Transverse colon (tissue), 4 donors: ENCODE measurements at regions not wholly inside any gene's neighbourhood (a gene's known extent, or its start where the extent isn't known, plus 50 kb on each side); places are given as distances from the start of the nearest gene placed in this dataset.
"Not testable (repeated sequence)": the region's sequence is repeated elsewhere in the genome, so short reads cannot be mapped to it uniquely, and the experiment has no call there.

Source experiments
- DNase-seq: peaks from one replicate; pipeline ENCODE4 v3.0.0-alpha.2; 2019
- H3K27ac ChIP-seq, 4 donors: fragments of 200-600 bp; sonication (generic); 2 replicates each; pipeline ENCODE4 v1.5.1; 2016 to 2018; ENCODE audit warnings: inconsistent platforms in 4 of 4
- H3K27me3 ChIP-seq: fragments of 200-600 bp; sonication (generic); 2 replicates; pipeline ENCODE4 v1.5.1; 2017; ENCODE audit warnings: inconsistent platforms
- H3K36me3 ChIP-seq, 4 donors: fragments of 200-600 bp; sonication (generic); 2 replicates each; pipeline ENCODE4 v1.5.1; 2017 to 2019; ENCODE audit warnings: inconsistent platforms in 4 of 4
- H3K4me1 ChIP-seq, 4 donors: fragments of 200-600 bp; sonication (generic); 2 replicates each; pipeline ENCODE4 v1.5.1; 2017 to 2020; ENCODE audit warnings: inconsistent platforms in 4 of 4
- H3K4me3 ChIP-seq, 4 donors: fragments of 200-600 bp; sonication (generic); 1 replicate in 1 of 4; 2 replicates in 3 of 4; pipeline versions ENCODE4 v1.5.1 to v1.6.1; 2017 to 2019; ENCODE audit warnings: inconsistent platforms in 4 of 4
- H3K9me3 ChIP-seq, 2 donors: fragments of 200-600 bp; sonication (generic); 2 replicates each; pipeline ENCODE4 v1.5.1; 2017 to 2019; ENCODE audit warnings: inconsistent platforms in 2 of 2
- CTCF ChIP-seq, 5 experiments: fragments of 200-600 bp in 3 of 5; fragments of 450-650 bp in 2 of 5; sonication (generic) in 3 of 5; IDR thresholded peaks; 1 replicate in 2 of 5; 2 replicates in 3 of 5; pipeline ENCODE4 v1.5.1; 2016 to 2017; ENCODE audit warnings: antibody characterized with exemption in 5 of 5, inconsistent platforms in 3 of 5, mild to moderate bottlenecking in 2 of 5, moderate library complexity in 1 of 5
- EP300 ChIP-seq: sonication (generic); formaldehyde crosslinking; IDR thresholded peaks from one replicate; pipeline ENCODE4 v1.6.1; 2017; ENCODE audit warnings: antibody characterized with exemption, low read depth
- POLR2A ChIP-seq: fragments of 450-650 bp; IDR thresholded peaks from one replicate; pipeline ENCODE4 v1.6.1; 2016; ENCODE audit warnings: antibody characterized with exemption, mild to moderate bottlenecking, moderate library complexity
- POLR2AphosphoS5 ChIP-seq, 3 donors: sonication (generic); formaldehyde crosslinking; IDR thresholded peaks; one replicate each; pipeline ENCODE4 v1.6.1; 2016; ENCODE audit warnings: antibody characterized with exemption in 3 of 3
- WGBS, 2 donors: methylation state at CpG; one replicate each; pipeline ENCODE4 v1.1.5; 2018; ENCODE audit warnings: low coverage in 1 of 2; 5-methylcytosine and 5-hydroxymethylcytosine counted together
- in situ Hi-C, 4 donors: fragments of 200-750 bp; cut with MboI; loops; one replicate each; pipeline versions ENCODE4 v1.15.0 to v1.15.1; 2017; ENCODE audit warnings: low sequenced_read_pairs in 3 of 4, low pct_ligation_motif_present in 1 of 4, low pct_unique_long_range_greater_than_20kb in 1 of 4
- intact Hi-C: fragments of 100-400 bp; cut with DNase I; formaldehyde crosslinking; loops from one replicate; pipeline ENCODE4 v1.15.1; 2023; ENCODE audit warnings: low total_unique reads

GRCh38 chr7:124113045-124113444, 80.2 kb upstream of the TMEM229A start:
- Histone ChIP-seq H3K4me3 (no peak overlapping the region), H3K9me3 (no peaks in the 10 kb centered on the region), H3K27me3 (no peaks in the 10 kb centered on the region), H3K27ac (no peak overlapping the region), H3K36me3 (no peaks in the 10 kb centered on the region), H3K4me1 (no peaks in the 10 kb centered on the region)
- in situ Hi-C loops = no loop called here
- DNase-seq = no peak
- 6 to 14% methylated on average over 1 of the region's 1 CpG for WGBS, 2 donors
- TF ChIP-seq POLR2A = no peak
- no peak for TF ChIP-seq CTCF (IDR thresholded peaks at IDR 0.05)
- TF ChIP-seq EP300 = no peak
- no peak for TF ChIP-seq POLR2AphosphoS5 (IDR thresholded peaks at IDR 0.05)
- intact Hi-C loops = no loop called here

DNA sequence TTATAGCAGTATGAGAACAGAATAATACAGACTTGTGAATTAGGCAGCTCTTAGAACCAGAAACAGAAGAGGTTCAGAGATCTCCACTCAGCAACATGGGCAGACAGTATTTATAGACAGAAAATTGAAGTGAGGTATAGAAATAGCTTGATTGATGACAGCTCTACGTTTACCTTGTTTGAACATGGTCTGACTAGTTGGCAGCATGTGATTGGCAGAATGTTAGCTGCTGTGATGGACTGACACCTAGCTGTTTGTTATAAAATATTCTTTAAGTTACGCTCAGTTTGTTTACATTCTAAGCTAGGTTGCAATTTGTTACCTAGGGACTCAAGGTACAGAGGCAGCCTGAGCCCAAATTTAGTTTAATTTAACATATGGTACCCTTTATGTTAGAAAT, 73.7 kb upstream of the TMEM229A start:
- H3K4me3 ChIP-seq = no peak overlapping the region
- H3K36me3 ChIP-seq = no peaks in the 10 kb centered on the region
- in situ Hi-C loops (no loop called here), intact Hi-C loops (no loop called here)
- H3K27me3 ChIP-seq = no peaks in the 10 kb centered on the region
- WGBS, 2 donors = 40 to 53% methylated on average over 2 of the region's 2 CpGs
- no peak overlapping the region for H3K27ac ChIP-seq
- TF ChIP-seq EP300 (no peak), POLR2A (no peak), CTCF (IDR thresholded peaks at IDR 0.05) (no peak), POLR2AphosphoS5 (IDR thresholded peaks at IDR 0.05) (no peak)
- no peak for DNase-seq
- H3K9me3 ChIP-seq = peaks cover 0 to 7% of the 10 kb centered on the region in 2 donors
- no peaks in the 10 kb centered on the region for H3K4me1 ChIP-seq

DNA sequence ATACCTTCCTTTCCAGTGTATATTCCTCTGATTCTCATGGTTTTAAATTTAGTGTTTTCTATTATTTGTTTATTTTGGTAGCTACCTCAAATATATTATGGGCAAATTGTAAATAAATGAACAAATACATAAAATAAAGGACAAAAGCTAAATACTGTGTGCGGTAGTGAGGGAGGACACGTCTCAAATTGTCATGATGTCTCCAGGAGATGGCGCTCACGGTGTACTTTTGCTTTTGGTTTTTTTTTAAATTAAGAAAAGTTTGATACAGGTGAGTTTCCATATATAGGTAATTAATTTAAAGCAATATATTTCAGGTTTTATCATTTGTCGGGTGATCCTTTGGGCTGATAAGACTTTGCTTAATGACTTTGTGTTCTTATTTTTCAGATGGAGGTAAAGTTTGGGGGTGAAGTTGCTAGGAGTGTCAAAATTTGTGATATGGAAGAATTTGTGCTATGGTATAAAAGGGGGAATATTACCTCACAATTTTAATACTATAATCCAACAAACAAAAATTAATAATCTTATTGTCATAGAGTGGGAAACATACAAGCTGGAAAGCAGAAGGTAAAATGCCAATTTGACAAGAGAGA, 68.4 kb upstream of the TMEM229A start:
- TF ChIP-seq POLR2AphosphoS5 (IDR thresholded peaks at IDR 0.05) (no peak), CTCF (IDR thresholded peaks at IDR 0.05) (peak in 4 of 5 experiments; percentile 33 to 47 (median 38))
- no peaks in the 10 kb centered on the region for H3K36me3 ChIP-seq
- no peak overlapping the region for H3K27ac ChIP-seq
- in situ Hi-C loops (no loop called here), intact Hi-C loops (no loop called here)
- H3K27me3 ChIP-seq = no peaks in the 10 kb centered on the region
- no peak for DNase-seq
- peaks cover 0 to 7% of the 10 kb centered on the region in 2 donors for H3K9me3 ChIP-seq
- no peaks in the 10 kb centered on the region for H3K4me1 ChIP-seq
- H3K4me3 ChIP-seq = no peak overlapping the region
- 20 to 29% methylated on average over 5 of the region's 5 CpGs for WGBS, 2 donors

DNA sequence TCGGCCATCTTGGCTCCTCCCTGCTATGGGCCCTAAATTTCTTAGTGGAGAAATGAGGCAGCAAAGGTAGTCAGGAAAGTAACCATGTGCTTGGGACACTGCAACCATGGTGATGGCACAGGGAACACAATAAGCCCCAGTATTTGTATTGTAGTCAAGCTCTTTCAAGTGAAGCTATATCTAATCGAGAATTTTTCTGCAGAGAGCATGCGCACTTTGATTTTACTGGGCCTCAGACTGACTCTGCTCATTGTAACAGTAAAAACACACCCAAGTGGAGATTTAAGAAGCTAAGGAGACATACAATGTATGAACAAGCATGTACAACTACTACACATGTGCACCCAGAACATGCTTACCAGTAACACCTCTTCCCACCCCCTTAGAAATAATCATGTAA, 67.3 kb upstream of the TMEM229A start:
- 87% methylated on average over 3 of the region's 3 CpGs; no CpG with 5 or more reads in 1 of the 2 donors for WGBS, 2 donors
- TF ChIP-seq EP300 = no peak
- no peak for TF ChIP-seq POLR2AphosphoS5 (IDR thresholded peaks at IDR 0.05)
- no peak for DNase-seq
- Histone ChIP-seq H3K4me1 (no peaks in the 10 kb centered on the region), H3K36me3 (no peaks in the 10 kb centered on the region), H3K27ac (no peak overlapping the region), H3K27me3 (no peaks in the 10 kb centered on the region), H3K9me3 (peaks cover 0 to 7% of the 10 kb centered on the region in 2 donors), H3K4me3 (no peak overlapping the region)
- in situ Hi-C loops = no loop called here
- intact Hi-C loops = no loop called here

GRCh38 chr7:124099585-124099984, 66.7 kb upstream of the TMEM229A start:
- intact Hi-C loops, H3K4me1 ChIP-seq, in situ Hi-C loops, H3K27me3 ChIP-seq, H3K9me3 ChIP-seq, H3K36me3 ChIP-seq, H3K27ac ChIP-seq, H3K4me3 ChIP-seq: not testable (repeated sequence)
- peak; percentile 16 for DNase-seq
- 83% methylated on average over 8 of the region's 10 CpGs; no CpG with 5 or more reads in 1 of the 2 donors for WGBS, 2 donors
